ENCODE measurements at regions not wholly inside any gene's neighbourhood (a gene's known extent, or its start where the extent isn't known, plus 50 kb on each side); places are given as distances from the start of the nearest gene placed in this dataset.

- TF ChIP-seq JUND (IDR thresholded peaks at IDR 0.05; ENCODE audit: low read depth): no peak
- peak in 1 of 2 experiments; percentile 23 for DNase-seq (ENCODE audit: low read depth in 1 of 2, low spot score in 1 of 2)
- in situ Hi-C loops (cut with HindIII; ENCODE audit: low pct_unique_long_range_greater_than_20kb, low sequenced_read_pairs): no loop called here
Observed at GRCh38 chr2:221124532-221125240, 447.4 kb downstream of the EPHA4 start.

DNA sequence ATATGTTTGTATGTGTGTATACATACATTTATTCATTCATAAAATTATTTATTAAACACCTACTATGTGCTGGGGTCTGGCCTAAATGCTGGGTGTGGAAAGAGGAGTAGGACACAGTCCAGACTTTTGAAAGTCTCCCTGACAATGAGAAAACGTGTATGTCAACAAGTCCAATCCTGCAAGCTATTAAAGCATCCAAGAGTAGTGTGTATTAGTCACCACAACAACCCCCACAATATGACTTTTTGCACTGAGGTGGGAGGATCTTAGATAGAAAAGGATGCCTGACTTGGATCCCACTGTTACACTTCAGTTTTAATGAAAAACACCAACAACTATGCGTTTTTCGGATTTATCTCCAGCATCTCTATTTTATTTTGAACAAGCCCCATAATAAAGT, 446.4 kb downstream of the EPHA4 start:
- no peak for DNase-seq (ENCODE audit: low read depth in 1 of 2, low spot score in 1 of 2)
- TF ChIP-seq JUND (IDR thresholded peaks at IDR 0.05; ENCODE audit: low read depth): no peak

GRCh38 chr2:221129657-221130056, 442.4 kb downstream of the EPHA4 start:
- no peak for DNase-seq (ENCODE audit: low read depth in 1 of 2, low spot score in 1 of 2)
- in situ Hi-C loops (cut with HindIII; ENCODE audit: low pct_unique_long_range_greater_than_20kb, low sequenced_read_pairs): no loop called here
- no peak for TF ChIP-seq JUND (IDR thresholded peaks at IDR 0.05; ENCODE audit: low read depth)

More for the DNA sequence above, 446.4 kb downstream of the EPHA4 start:
- in situ Hi-C loops (cut with HindIII; ENCODE audit: low pct_unique_long_range_greater_than_20kb, low sequenced_read_pairs): no loop called here

DNA sequence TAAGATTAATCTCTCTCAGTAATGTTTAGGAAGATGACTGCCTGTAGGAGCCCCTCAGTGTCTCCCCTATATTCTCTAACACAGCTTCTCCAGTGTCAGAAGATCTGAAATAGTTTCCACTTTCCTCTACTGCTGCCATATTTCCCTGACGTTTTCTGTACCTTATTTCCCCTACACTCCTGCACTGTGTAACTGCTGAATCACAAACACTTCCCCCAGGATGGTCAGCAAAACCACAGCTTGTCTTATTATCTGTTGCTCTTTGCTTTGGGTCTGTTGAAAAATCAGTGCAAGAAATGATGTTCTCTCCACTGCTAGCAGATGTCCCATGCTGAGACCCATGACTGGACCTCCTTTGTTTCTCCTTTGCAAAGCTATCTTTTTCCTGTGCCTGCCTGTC, 441.7 kb downstream of the EPHA4 start:
- in situ Hi-C loops (cut with HindIII; ENCODE audit: low pct_unique_long_range_greater_than_20kb, low sequenced_read_pairs): no loop called here
- no peak for DNase-seq (ENCODE audit: low read depth in 1 of 2, low spot score in 1 of 2)
- no peak for TF ChIP-seq JUND (IDR thresholded peaks at IDR 0.05; ENCODE audit: low read depth)

- no peak for DNase-seq (ENCODE audit: low read depth in 1 of 2, low spot score in 1 of 2)
- in situ Hi-C loops (cut with HindIII; ENCODE audit: low pct_unique_long_range_greater_than_20kb, low sequenced_read_pairs): no loop called here
- no peak for TF ChIP-seq JUND (IDR thresholded peaks at IDR 0.05; ENCODE audit: low read depth)
Observed at GRCh38 chr2:221133941-221134340, 438.2 kb downstream of the EPHA4 start.

GRCh38 chr2:221134718-221135117, 437.4 kb downstream of the EPHA4 start:
- in situ Hi-C loops (cut with HindIII; ENCODE audit: low pct_unique_long_range_greater_than_20kb, low sequenced_read_pairs): no loop called here
- no peak for DNase-seq (ENCODE audit: low read depth in 1 of 2, low spot score in 1 of 2)
- no peak for TF ChIP-seq JUND (IDR thresholded peaks at IDR 0.05; ENCODE audit: low read depth)

- no peak for TF ChIP-seq JUND (IDR thresholded peaks at IDR 0.05; ENCODE audit: low read depth)
- in situ Hi-C loops (cut with HindIII; ENCODE audit: low pct_unique_long_range_greater_than_20kb, low sequenced_read_pairs): no loop called here
- DNase-seq (ENCODE audit: low read depth in 1 of 2, low spot score in 1 of 2): no peak
Observed at GRCh38 chr2:221135699-221136098, 436.4 kb downstream of the EPHA4 start.

DNA sequence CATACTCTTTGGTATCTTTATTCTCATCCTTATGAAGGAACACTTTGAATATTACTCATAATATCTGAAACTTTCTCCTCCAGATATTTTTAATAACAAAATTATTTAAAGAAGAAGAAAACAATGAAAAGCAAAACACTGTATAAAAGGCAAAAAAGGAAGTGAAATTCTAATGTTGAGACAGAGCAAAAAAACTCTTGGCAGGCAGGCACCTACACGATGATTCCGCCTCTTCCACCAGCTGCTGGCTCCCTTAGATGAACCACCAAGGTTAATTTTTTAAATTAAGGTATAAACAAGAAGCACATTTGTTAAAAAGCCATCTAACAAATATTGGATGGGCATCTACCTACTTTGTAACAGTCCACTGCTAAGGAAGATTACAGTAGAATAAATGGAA, 434.7 kb downstream of the EPHA4 start:
- in situ Hi-C loops (cut with HindIII; ENCODE audit: low pct_unique_long_range_greater_than_20kb, low sequenced_read_pairs): no loop called here
- TF ChIP-seq JUND (IDR thresholded peaks at IDR 0.05; ENCODE audit: low read depth): no peak
- DNase-seq (ENCODE audit: low read depth in 1 of 2, low spot score in 1 of 2): no peak

DNA sequence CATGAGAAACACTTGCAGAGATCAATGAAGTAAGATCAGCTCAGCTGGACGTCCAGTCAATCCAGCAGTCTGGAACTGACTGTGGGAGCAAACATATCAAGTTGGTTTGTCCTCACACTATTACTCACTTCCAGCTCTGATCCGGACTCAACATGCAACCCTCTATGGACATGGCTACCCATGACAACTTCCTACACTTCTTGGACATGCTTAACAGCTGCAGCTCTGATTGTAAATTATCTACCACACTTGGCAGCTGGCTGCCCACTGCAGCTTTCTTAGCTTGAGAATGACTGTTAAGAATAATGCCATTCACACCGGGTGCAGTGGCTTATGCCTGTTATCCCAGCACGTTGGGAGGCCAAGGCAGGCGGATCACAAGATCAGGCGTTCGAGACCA, 429.8 kb downstream of the EPHA4 start:
- DNase-seq (ENCODE audit: low read depth in 1 of 2, low spot score in 1 of 2): no peak
- no peak for TF ChIP-seq JUND (IDR thresholded peaks at IDR 0.05; ENCODE audit: low read depth)
- in situ Hi-C loops (cut with HindIII; ENCODE audit: low pct_unique_long_range_greater_than_20kb, low sequenced_read_pairs): no loop called here

- DNase-seq (ENCODE audit: low read depth in 1 of 2, low spot score in 1 of 2): no peak
- no peak for TF ChIP-seq JUND (IDR thresholded peaks at IDR 0.05; ENCODE audit: low read depth)
- in situ Hi-C loops (cut with HindIII; ENCODE audit: low pct_unique_long_range_greater_than_20kb, low sequenced_read_pairs): no loop called here
Observed at GRCh38 chr2:221143231-221143630, 428.9 kb downstream of the EPHA4 start.

DNA sequence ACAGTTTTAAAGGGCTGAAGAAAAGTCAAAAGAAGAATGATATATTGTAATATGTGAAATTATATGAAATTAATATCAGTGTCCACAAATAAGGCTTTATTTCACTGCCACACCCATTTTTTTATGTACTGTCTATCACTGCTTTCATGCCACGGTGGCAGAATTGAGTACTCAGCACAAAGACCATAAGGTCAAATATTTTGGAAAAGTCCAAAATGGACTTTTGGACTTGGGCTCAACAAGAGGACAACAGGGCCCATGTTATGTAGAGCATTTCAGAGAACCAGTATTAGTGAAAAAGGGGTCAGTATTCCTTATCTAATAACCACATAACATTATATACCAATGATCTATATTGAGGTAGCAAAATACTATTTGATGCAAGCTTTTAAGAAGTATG, 427.2 kb downstream of the EPHA4 start:
- in situ Hi-C loops (cut with HindIII; ENCODE audit: low pct_unique_long_range_greater_than_20kb, low sequenced_read_pairs): no loop called here
- no peak for TF ChIP-seq JUND (IDR thresholded peaks at IDR 0.05; ENCODE audit: low read depth)
- no peak for DNase-seq (ENCODE audit: low read depth in 1 of 2, low spot score in 1 of 2)

DNA sequence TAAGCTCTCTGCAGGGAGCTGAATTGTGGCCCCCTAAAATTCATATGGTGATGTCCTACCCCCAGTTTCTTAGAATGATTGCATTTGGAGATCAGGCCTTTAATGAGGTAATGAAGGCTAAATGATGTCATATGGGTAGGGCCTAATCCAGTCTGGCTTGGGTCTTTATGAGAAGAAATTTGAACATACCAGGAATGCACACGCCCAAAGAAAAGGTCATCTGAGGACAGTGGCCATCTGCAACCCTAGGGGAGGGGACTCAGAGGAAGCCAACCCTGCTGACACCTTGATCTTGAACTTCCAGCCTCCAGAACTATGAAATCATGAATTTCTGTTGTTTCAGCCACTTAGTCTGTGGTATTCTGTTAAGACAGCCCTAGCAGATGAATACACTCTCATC, 426.7 kb downstream of the EPHA4 start:
- in situ Hi-C loops (cut with HindIII; ENCODE audit: low pct_unique_long_range_greater_than_20kb, low sequenced_read_pairs): no loop called here

GRCh38 chr2:221153226-221153625, 418.9 kb downstream of the EPHA4 start:
- DNase-seq (ENCODE audit: low read depth in 1 of 2, low spot score in 1 of 2): no peak
- in situ Hi-C loops (cut with HindIII; ENCODE audit: low pct_unique_long_range_greater_than_20kb, low sequenced_read_pairs): no loop called here
- no peak for TF ChIP-seq JUND (IDR thresholded peaks at IDR 0.05; ENCODE audit: low read depth)

More for the DNA sequence above, 426.7 kb downstream of the EPHA4 start:
- TF ChIP-seq JUND (IDR thresholded peaks at IDR 0.05; ENCODE audit: low read depth): no peak
- no peak for DNase-seq (ENCODE audit: low read depth in 1 of 2, low spot score in 1 of 2)

GRCh38 chr2:221154176-221154575, 417.9 kb downstream of the EPHA4 start:
- no peak for DNase-seq (ENCODE audit: low read depth in 1 of 2, low spot score in 1 of 2)
- in situ Hi-C loops (cut with HindIII; ENCODE audit: low pct_unique_long_range_greater_than_20kb, low sequenced_read_pairs): no loop called here
- no peak for TF ChIP-seq JUND (IDR thresholded peaks at IDR 0.05; ENCODE audit: low read depth)

All from T47D (cell line).